ENCODE measurements at regions not wholly inside any gene's neighbourhood (a gene's known extent, or its start where the extent isn't known, plus 50 kb on each side); places are given as distances from the start of the nearest gene placed in this dataset.

GRCh38 chr20:4383961-4384360, 134.9 kb upstream of the ADRA1D start:
- no peak for TF ChIP-seq EZH2phosphoT487 (conservative IDR thresholded peaks at IDR 0.05; ENCODE audit: low read length)
- no peak for TF ChIP-seq CTCF (IDR thresholded peaks at IDR 0.05; ENCODE audit: insufficient read depth, low read length, poor library complexity, severe bottlenecking)

Measured in SU-DHL-6 (cell line).